HG02840 (cell line): ENCODE measurements at regions not wholly inside any gene's neighbourhood (a gene's known extent, or its start where the extent isn't known, plus 50 kb on each side); places are given as distances from the start of the nearest gene placed in this dataset.
A peak's percentile ranks its signal among the peaks of the same experiment; 100 is the strongest.

Source experiments
- ATAC-seq: cut with Tn5 transposase; IDR thresholded peaks from one replicate; pipeline ENCODE4 v1.9.1; 2021; ENCODE audit warnings: mild to moderate bottlenecking, moderate library complexity, moderate number of reproducible peaks; ENCODE audit not compliant: unreplicated experiment, low FRiP score

- no peak for ATAC-seq
Observed at GRCh38 chr17:77875051-77875780, 83.3 kb upstream of the TNRC6C start.

- no peak for ATAC-seq
Observed at GRCh38 chr17:77875881-77876509, 82.5 kb upstream of the TNRC6C start.

DNA sequence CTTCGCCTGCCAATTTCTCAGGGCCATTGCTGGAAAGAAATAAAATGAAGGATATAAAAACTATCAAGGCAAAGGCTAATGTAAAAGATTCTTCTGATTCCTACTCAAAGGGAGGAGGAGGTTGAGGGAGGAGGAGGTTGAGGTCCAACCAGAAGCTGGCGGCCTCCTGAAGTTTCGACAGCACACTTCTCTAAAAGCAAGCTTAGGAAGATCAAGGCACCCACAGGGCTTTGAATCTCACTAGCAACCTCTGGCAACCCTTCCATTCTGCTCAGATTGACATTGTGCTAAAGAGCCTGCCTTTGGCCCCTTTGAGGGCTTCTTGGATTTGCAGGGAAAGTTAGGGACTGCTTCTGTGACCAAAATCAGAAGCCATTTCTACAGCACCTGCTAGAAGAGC is 81.5 kb upstream of the TNRC6C start:
- ATAC-seq = no peak

DNA sequence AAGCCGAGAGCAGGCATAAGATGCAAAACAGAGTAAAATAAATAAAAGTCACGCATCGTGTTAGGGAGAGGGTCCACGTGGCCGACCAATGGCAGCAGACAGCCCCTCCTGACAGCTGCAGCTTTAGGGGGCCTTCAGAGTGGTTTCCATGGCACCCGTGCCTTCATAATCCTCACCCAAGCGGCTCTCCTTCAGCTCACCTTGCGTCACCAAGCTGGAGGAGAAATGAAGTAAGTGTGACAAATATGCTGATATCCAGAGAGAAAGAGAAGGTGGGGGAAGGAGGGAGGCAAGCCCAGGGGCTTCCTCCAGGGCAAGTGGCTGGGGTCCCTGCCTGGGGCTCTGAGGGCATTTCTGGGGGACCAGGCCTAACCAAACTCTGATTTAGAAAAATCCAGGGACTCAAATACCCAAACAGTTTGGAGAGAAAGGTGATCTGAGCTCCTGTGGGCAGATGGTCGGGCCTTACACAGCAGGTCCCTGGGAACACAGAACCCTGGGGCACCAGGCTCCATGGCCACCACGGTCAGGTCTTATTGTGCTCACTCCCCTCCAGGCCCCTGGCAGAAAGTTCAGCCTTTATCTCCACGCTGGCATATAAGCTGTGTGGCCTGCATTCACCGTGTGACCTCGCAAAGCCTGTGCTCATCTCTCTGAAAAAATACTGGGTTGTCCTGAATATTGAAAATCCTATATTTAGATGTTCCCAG is 80.7 kb upstream of the TNRC6C start:
- no peak for ATAC-seq

DNA sequence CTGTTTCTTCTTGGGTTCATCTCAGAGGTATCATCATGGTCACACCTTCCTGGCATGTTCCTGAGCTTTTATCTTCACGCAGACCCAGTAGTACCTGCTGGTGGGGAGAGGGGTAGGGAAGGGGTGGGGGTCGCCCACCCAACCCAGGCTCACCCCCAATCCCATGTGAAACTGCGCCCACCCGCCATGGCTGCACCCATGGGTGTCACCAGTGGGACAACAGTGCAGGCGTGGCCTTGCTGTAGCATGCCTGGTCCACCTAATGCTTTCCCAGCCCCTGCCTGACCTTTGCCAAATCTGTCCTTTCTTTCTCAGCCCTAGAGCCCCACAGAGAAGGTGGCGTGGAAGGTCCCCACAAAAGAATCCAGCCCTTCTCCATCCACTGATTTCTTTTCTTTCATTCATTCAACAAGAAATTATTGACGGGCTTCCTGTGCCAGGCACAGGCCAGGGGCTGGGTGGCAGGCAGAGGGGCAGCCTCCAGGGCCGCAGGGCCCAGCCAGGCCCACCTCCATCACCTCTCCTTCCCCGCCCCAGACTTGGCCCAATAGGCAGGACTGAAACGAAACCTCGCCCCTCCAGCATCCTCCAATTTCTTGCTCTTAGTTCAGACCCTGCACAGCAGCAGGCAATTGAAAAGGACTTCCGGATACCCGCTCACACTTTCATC is 79.1 kb upstream of the TNRC6C start:
- ATAC-seq = no peak

DNA sequence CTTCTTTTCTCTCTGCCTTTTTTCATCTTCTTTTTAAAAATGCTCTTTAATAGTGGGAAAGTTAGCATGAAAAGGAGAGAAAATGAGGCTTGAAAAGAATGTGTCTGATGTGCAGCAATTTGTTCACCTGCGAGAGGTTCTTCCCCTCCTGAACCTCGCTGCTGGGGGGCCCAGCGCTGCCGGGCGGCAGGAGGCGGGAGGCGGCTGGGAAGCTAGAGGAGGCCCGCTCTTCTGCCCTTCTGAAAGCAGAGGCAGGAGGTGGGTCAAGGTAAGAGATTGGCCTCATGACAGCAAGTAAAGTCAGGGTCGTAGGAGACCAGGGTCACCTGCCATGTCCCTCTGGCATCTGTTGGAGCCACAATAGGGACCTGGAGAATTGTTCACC is 78.6 kb upstream of the TNRC6C start:
- no peak for ATAC-seq

- no peak for ATAC-seq
Observed at GRCh38 chr17:77880711-77881450, 77.6 kb upstream of the TNRC6C start.

DNA sequence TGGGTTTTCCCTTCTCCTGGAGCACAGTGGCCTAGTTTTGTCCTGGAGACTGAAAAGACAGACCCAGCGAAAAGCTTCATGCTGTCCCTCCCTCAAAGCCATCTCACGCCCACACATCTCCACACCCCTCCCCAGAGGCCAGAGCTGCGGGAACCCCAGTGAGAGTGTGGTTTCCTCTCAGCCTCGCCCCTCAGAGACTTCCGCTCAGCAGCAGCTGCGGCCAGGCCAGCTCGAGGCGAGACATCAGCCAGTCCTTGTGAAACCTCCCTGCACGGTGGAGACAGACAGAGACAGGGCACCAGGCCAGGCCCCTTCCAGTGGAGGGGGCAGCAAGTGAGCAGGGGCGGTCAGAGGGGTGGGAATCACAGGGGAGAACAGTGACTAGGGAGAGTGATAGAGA is 77.0 kb upstream of the TNRC6C start:
- ATAC-seq = peak; percentile 77

DNA sequence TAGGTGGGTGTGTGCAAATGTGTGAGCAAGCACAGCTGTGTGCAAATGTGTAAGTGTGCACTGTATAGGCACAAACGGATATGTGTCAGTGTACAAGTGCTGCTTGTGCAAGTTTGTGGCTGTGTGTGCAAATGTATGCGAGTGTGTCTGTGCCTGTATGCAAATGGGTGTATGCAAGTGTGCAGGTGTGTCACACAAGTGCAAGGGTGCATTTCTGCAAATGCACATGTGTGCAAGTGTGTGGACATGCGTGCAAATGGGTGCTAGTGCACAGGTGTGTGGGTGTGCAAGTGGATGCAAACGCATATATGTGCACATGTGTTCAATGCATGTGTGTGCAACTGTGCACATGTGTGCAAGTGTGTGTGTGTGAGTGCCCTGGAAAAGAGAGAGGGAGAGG is 76.5 kb upstream of the TNRC6C start:
- ATAC-seq = no peak

- no peak for ATAC-seq
Observed at GRCh38 chr17:77882481-77883212, 75.9 kb upstream of the TNRC6C start.

DNA sequence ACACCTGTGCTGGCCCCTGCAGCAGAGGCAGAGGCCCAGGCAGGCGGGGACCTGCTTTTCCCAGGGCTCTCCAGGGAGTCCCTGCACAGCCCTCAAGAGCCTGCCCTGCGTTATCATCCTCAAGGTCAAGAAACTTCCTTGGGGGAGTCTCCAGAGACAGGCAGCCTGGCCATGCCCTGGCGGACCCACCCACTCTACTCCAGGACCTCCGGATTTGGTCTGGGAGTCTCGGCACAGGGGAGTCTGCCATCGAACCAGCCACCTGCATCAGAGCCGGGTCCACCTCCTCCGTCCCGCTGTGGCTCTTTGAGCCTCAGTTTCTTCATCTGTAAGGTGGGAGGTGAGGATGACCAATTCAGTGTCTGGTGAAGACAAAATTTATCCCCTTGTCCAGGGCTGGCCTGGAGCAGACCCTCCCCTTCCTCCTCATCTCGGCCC is 75.3 kb upstream of the TNRC6C start:
- no peak for ATAC-seq

- no peak for ATAC-seq
Observed at GRCh38 chr17:77884019-77884418, 74.5 kb upstream of the TNRC6C start.

GRCh38 chr17:77884967-77885641 is 73.4 kb upstream of the TNRC6C start:
- ATAC-seq = no peak

DNA sequence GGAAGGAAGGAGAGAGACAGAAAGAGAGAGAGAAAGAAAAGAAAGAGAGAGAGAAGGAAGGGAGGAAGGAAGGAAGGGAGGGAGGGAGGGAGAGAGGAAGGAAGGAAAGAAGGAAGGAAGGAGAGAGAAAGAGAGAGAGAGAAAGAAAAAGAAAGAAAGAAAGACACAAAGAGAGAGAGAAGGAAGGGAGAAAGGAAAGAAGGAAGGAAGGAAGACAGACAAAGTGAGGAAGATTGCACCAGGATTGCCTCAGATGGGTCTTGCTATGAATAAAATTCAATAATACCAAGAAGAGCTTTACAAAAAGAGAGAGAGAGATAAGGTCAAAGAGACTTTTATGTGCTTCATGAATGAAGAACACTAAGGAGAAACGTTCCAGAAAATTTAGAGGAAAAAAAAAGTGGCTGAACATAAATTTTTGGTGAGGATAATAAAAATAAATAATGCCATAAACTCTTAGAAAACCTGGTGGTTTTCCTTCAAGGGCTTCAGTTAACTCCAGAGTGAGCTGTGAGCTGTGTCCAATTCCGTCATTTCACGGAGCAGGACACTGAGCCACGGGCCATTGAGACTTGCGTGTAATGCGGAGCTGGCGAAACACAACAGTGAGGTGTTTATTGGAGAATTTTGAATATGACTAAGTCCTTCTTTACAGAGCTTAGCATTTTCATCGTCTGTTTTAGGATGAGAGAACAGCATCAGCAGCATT is 72.7 kb upstream of the TNRC6C start:
- no peak for ATAC-seq

GRCh38 chr17:77886387-77886728 is 72.1 kb upstream of the TNRC6C start:
- ATAC-seq = no peak

- no peak for ATAC-seq
Observed at GRCh38 chr17:77887110-77887463, 71.4 kb upstream of the TNRC6C start.

DNA sequence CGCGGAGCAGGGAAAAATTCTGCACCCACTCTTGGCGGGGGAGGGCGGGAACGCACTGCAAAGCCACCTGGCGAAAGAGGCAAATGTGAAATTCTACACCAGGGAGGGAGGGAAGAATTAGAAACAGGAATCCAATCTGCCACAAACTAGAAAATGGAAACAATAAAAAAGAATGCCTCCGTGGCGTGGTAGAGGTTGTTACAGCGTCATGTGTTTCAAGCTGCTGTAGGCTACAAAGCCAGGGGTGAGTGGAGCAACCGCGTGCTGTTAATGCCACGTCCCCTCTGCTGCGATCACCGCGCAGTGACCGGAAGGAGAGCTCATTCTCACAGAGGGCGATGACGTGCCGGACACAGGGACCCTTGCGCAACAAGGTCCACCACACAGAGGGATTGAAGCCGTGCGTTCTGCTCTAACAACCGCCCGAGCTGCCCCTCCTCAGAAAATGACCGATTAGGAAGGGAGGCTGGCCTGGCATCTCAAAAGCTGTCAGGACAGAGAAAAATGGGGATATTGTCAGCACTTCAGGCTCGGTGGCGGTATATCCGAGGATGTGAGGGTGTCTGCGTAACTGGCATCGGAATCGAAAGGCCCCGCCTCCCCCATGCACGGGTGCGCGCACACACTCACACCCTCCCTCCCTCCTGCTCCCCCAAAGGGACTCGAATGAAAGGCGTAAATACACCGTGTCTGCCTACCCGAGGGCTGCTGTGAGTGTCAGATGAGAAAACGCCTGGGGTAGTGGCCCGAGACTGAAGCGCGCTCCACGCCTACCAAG is 70.8 kb upstream of the TNRC6C start:
- ATAC-seq = no peak
